Gastrocnemius medialis (tissue), 4 donors: ENCODE measurements at regions not wholly inside any gene's neighbourhood (a gene's known extent, or its start where the extent isn't known, plus 50 kb on each side); places are given as distances from the start of the nearest gene placed in this dataset.

Experiments
- ATAC-seq, 2 donors: fragments of 150-250 bp; one replicate each; pipeline ENCODE4 v1.9.1; 2016
- DNase-seq, 2 donors: peaks; one replicate each; pipeline ENCODE4 v3.0.0-alpha.2; 2019
- H3K27ac ChIP-seq, 4 donors: fragments of 200-600 bp; sonication (generic); 1 replicate in 1 of 4; 2 replicates in 3 of 4; pipeline ENCODE4 v1.5.1; 2016 to 2018; ENCODE audit warnings: mild to moderate bottlenecking in 2 of 4, moderate library complexity in 1 of 4
- H3K27me3 ChIP-seq, 3 donors: fragments of 200-600 bp; sonication (generic) in 2 of 3; 1 replicate in 1 of 3; 2 replicates in 2 of 3; pipeline versions ENCODE4 v1.5.1 to v1.6.0; 2016 to 2019; ENCODE audit warnings: mild to moderate bottlenecking in 1 of 3, moderate library complexity in 1 of 3
- H3K36me3 ChIP-seq, 2 donors: fragments of 200-600 bp; sonication (generic) in 1 of 2; one replicate each; pipeline ENCODE4 v1.5.1; 2017 to 2018
- H3K4me1 ChIP-seq, 2 donors: fragments of 200-600 bp; sonication (generic) in 1 of 2; one replicate each; pipeline ENCODE4 v1.5.1; 2016 to 2017; ENCODE audit warnings: mild to moderate bottlenecking in 2 of 2
- H3K4me3 ChIP-seq, 4 donors: fragments of 200-600 bp; sonication (generic) in 3 of 4; 1 replicate in 1 of 4; 2 replicates in 3 of 4; pipeline ENCODE4 v1.5.1; 2016 to 2019; ENCODE audit warnings: mild to moderate bottlenecking in 2 of 4
- H3K9me3 ChIP-seq, 3 donors: fragments of 200-600 bp; sonication (generic) in 2 of 3; 1 replicate in 1 of 3; 2 replicates in 2 of 3; pipeline ENCODE4 v1.5.1; 2016 to 2019
- CTCF ChIP-seq, 5 experiments: fragments of 450-650 bp in 3 of 5; fragments of 200-600 bp in 2 of 5; sonication (generic) in 2 of 5; IDR thresholded peaks in 4 of 5; conservative IDR thresholded peaks in 1 of 5; 1 replicate in 4 of 5; 2 replicates in 1 of 5; pipeline ENCODE4 v1.5.1; 2016 to 2019; ENCODE audit warnings: antibody characterized with exemption in 5 of 5, mild to moderate bottlenecking in 3 of 5, moderate library complexity in 3 of 5
- POLR2A ChIP-seq, 2 donors: fragments of 450-650 bp; IDR thresholded peaks; one replicate each; pipeline ENCODE4 v1.6.1; 2017; ENCODE audit warnings: antibody characterized with exemption in 2 of 2, mild to moderate bottlenecking in 2 of 2, moderate library complexity in 2 of 2
- in situ Hi-C, 4 donors: fragments of 200-750 bp; cut with MboI; loops; one replicate each; pipeline versions ENCODE4 v1.15.0 to v1.8.0; 2017; ENCODE audit warnings: low sequenced_read_pairs in 4 of 4
- intact Hi-C: fragments of 100-400 bp; cut with DNase I; formaldehyde crosslinking; loops from one replicate; pipeline ENCODE4 v1.15.1; 2023; ENCODE audit warnings: low total_unique reads

- no peaks in the 10 kb centered on the region for H3K9me3 ChIP-seq
- no peak overlapping the region for H3K27ac ChIP-seq
- ATAC-seq (no peak), DNase-seq (no peak)
- intact Hi-C loops (loop anchor here (10.0 kb wide), 1 partner anchor 965 kb away; no protein-coding TSS in a partner anchor), in situ Hi-C loops (loop anchor here in 1 of 4 donors (25.0 kb wide), 1 partner anchor 952 kb away; no protein-coding TSS in a partner anchor)
- no peaks in the 10 kb centered on the region for H3K27me3 ChIP-seq
- H3K4me1 ChIP-seq, result peaks cover 16 to 27% of the 10 kb centered on the region in 2 donors
- TF ChIP-seq POLR2A (IDR thresholded peaks at IDR 0.05), result no peak
- no peak for TF ChIP-seq CTCF (IDR thresholded peaks at IDR 0.05 in 4 of 5, conservative IDR thresholded peaks at IDR 0.05 in 1 of 5)
- H3K36me3 ChIP-seq, result no peaks in the 10 kb centered on the region
- no peak overlapping the region for H3K4me3 ChIP-seq
Measured at GRCh38 chr16:66039793-66040192, 326.7 kb upstream of the CDH5 start.

- H3K36me3 ChIP-seq, result no peaks in the 10 kb centered on the region
- H3K9me3 ChIP-seq, result no peaks in the 10 kb centered on the region
- in situ Hi-C loops, result loop anchor here in 1 of 4 donors (25.0 kb wide), 1 partner anchor 950 kb away; no protein-coding TSS in a partner anchor
- TF ChIP-seq POLR2A (IDR thresholded peaks at IDR 0.05) (no peak), CTCF (IDR thresholded peaks at IDR 0.05 in 4 of 5, conservative IDR thresholded peaks at IDR 0.05 in 1 of 5) (no peak)
- H3K27me3 ChIP-seq, result no peaks in the 10 kb centered on the region
- ATAC-seq (peak; percentile 92), DNase-seq (peak; percentile 76 to 82)
- peaks cover 16 to 27% of the 10 kb centered on the region in 2 donors for H3K4me1 ChIP-seq
- peak overlapping the region; percentile 66 to 81 (median 69) for H3K27ac ChIP-seq
- intact Hi-C loops, result loop anchor here (1.0 to 10.0 kb wide), 2 partner anchors 33 to 962 kb away; no protein-coding TSS in a partner anchor
- no peak overlapping the region for H3K4me3 ChIP-seq
Measured at GRCh38 chr16:66036793-66037715, 329.4 kb upstream of the CDH5 start.

GRCh38 chr16:66036184-66036583 is 330.3 kb upstream of the CDH5 start:
- Histone ChIP-seq H3K4me3 (no peak overlapping the region), H3K27ac (peak overlapping the region; percentile 66 to 81 (median 69)), H3K27me3 (no peaks in the 10 kb centered on the region), H3K36me3 (no peaks in the 10 kb centered on the region), H3K9me3 (no peaks in the 10 kb centered on the region), H3K4me1 (peaks cover 16 to 27% of the 10 kb centered on the region in 2 donors)
- intact Hi-C loops, result loop anchor here (1.0 to 10.0 kb wide), 2 partner anchors 34 to 961 kb away; no protein-coding TSS in a partner anchor
- in situ Hi-C loops, result loop anchor here in 1 of 4 donors (25.0 kb wide), 1 partner anchor 949 kb away; no protein-coding TSS in a partner anchor
- no peak for TF ChIP-seq CTCF (IDR thresholded peaks at IDR 0.05 in 4 of 5, conservative IDR thresholded peaks at IDR 0.05 in 1 of 5)
- no peak for TF ChIP-seq POLR2A (IDR thresholded peaks at IDR 0.05)
- peak; percentile 77 to 83 for ATAC-seq
- peak; percentile 61 to 72 for DNase-seq

GRCh38 chr16:66035096-66035495 is 331.4 kb upstream of the CDH5 start:
- DNase-seq, result no peak
- peak overlapping the region; percentile 66 to 81 (median 69) for H3K27ac ChIP-seq
- in situ Hi-C loops, result loop anchor here in 1 of 4 donors (25.0 kb wide), 1 partner anchor 948 kb away; no protein-coding TSS in a partner anchor
- H3K27me3 ChIP-seq, result no peaks in the 10 kb centered on the region
- no peak overlapping the region for H3K4me3 ChIP-seq
- ATAC-seq, result no peak
- H3K4me1 ChIP-seq, result peaks cover 16 to 27% of the 10 kb centered on the region in 2 donors
- intact Hi-C loops, result loop anchor here (10.0 kb wide), 1 partner anchor 960 kb away; no protein-coding TSS in a partner anchor
- no peaks in the 10 kb centered on the region for H3K36me3 ChIP-seq
- TF ChIP-seq CTCF (IDR thresholded peaks at IDR 0.05 in 4 of 5, conservative IDR thresholded peaks at IDR 0.05 in 1 of 5) (no peak), POLR2A (IDR thresholded peaks at IDR 0.05) (no peak)
- H3K9me3 ChIP-seq, result no peaks in the 10 kb centered on the region
